Myocyte (in vitro differentiated cells): ENCODE measurements at regions not wholly inside any gene's neighbourhood (a gene's known extent, or its start where the extent isn't known, plus 50 kb on each side); places are given as distances from the start of the nearest gene placed in this dataset.
A peak's percentile ranks its signal among the peaks of the same experiment; 100 is the strongest.

Experiments used
- DNase-seq: peaks from one replicate; pipeline ENCODE4 v3.0.0-alpha.2; 2012; ENCODE audit warnings: low read depth

DNA sequence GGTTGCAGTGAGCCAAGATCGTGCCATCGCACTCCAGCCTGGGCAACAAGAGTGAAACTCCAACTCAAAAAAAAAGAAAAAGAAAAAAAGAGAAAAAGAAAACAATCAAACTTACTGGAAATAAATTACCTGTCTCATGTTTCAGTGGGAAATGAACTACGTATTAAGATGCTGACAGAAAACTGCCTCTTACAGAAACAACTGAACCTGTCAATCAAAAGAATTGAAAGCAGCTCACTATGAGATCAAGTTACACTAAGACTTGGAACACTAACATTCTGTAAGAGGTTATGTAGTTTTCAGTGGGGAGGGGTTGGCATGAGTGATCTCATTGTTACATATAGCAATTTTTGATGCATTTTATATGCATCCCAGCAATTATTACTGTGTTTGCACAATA lies 64.4 kb upstream of the SPATA31E1 start:
- peak; percentile 56 for DNase-seq

DNA sequence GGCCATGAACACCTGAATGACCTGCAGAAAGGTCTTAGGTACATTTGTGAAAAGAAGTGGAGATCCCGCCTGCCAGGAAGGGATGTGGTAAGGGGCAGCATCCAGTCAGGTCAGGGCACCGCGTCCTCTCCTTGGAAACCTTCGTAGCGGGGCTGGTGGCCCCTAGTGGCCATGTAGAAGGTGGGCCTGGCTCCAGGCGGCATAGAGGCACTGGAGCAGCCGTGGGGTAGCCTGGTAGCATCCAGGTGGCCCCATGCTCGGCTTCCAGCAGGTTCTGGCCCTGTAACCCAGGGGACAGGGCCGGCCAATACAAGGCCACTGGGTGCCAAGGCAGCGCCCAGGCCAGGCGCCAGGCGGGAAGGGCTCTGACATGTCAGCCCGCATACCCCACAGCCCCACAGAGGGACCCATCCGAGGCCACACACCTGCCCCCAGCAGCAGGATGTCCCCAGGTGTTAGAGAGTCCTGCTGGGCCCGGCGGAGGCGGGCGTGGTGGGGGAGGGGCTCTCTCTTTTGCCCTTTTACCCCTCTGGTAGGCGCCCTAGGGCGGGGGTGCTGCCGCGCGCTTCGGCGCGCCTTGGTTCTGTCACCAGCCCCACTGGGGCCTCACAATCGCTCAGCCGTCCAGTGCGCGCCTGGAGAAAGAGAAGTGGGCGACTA lies 58.3 kb upstream of the SPATA31E1 start:
- DNase-seq, result no peak

DNA sequence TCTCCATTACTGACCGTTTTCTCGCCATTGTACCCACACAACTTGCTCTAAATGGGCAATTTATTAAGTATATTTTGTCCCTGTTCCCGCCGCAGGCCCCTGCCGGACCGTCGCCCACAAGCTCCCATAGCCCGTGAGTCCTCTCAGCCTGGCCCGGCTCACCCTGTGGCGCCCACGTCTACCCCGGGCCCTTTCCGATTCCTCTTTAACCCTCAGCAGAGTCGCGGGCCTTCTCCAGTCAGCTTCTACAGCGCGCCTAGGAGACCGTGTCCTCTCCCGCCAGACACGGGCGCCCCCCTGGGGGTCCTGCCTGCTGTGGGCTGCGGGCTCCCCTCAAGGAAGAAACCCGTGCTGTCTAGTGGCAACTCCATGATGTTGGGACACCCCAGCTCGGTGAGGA lies 57.8 kb upstream of the SPATA31E1 start:
- no peak for DNase-seq

DNA sequence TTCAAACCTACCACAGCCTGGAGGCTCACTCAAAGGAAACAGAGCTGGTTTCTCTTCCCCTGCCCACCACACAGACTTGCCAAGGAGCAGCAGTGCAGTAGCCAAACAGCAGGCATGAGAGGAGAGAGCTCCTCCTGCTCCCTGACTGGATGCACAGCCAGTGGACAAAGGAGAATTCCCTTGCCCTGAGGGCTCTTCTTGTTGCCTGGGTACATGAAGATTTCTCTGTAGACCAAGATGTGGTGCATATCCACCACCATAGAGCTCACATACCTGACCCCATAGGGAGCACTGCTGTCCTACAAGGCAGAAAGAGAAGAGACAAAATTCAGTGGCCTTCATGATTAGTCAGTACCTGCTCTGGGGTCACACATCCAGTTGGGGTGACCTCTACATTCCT lies 56.3 kb upstream of the SPATA31E1 start:
- DNase-seq, result no peak

DNA sequence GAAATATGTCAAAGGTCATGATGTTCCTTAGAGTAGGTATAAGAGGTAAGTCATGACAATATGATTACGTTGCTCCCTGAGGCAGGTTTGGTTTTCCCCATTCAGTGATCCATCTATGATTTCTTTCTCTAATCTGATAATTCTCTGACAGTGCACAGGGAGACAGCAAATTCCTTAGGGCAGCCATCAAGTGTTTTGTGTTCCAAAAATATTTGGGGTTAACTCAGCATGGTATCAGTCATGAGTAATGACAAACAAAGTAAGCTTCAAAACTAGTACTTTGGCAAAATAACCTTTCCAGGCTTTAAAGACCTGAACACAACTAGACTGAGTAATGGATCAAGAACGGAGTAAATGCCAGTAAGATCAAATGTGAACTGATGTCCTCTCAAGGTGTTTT lies 55.3 kb upstream of the SPATA31E1 start:
- no peak for DNase-seq

DNA sequence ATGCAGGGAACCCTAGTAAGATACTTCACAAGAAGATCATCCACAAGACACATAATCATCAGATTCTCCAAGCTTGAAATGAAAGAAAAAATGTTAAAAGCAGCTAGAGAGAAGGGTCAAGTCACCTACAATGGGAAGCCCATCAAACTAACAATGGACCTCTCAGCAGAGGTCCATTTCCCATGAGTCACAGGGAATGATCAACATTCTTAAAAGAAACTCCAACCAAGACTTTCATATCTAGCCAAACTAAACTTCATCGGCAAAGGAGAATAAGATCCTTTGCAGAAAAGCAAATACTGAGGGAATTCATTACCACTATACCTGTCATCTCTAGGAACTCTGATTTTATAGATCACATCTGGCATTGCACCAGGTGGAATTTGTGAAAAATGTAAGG lies 52.9 kb upstream of the SPATA31E1 start:
- no peak for DNase-seq

DNA sequence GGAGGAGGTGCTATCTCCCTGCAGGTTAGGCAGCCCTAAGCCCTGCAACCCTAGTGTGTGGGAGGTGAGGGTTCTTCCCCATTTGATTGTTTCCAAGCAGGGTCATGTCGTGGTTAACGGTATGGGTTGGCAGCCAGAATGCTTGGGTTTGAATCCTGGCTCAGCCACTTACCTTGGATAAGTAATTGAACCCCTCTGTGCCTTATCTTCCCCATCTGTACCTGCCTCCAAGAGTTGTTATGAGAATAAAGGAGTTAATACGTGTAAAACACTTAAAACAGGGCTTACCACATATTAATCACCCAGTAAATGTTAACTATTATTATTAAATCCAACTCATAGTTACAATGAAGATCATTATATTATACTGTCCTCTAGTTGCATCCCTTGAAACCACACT lies 52.2 kb upstream of the SPATA31E1 start:
- DNase-seq, result no peak

DNA sequence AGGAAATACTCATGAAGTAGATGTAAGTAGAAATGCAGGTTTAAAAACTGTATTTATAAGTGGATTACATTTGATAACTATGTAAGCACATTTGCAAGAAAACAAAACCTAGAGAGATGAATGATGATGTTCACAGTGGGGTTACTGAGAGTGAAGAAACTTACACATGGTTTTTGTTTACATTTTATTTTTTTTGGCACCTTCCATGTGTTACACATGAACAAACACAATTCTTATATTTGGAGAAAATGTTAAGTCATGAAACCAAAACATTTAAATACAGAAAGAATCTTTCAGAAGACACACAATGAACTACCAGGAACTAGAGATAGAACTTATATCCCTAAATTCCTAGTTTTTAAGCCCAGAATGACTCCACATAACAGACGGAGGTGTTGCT lies 51.5 kb upstream of the SPATA31E1 start:
- no peak for DNase-seq
